ENCODE measurements at regions not wholly inside any gene's neighbourhood (a gene's known extent, or its start where the extent isn't known, plus 50 kb on each side); places are given as distances from the start of the nearest gene placed in this dataset.

- TF ChIP-seq CTCF (conservative IDR thresholded peaks at IDR 0.05; ENCODE audit: low read length): no peak
- no peak for TF ChIP-seq EZH2phosphoT487 (IDR thresholded peaks at IDR 0.05; ENCODE audit: borderline replicate concordance, low read depth, low read length)
Observed at GRCh38 chr6:74075323-74075722, 379.3 kb downstream of the CD109 start.
